Osteocyte (in vitro differentiated cells): ENCODE measurements at regions not wholly inside any gene's neighbourhood (a gene's known extent, or its start where the extent isn't known, plus 50 kb on each side); places are given as distances from the start of the nearest gene placed in this dataset.
"Not testable (repeated sequence)": the region's sequence is repeated elsewhere in the genome, so short reads cannot be mapped to it uniquely, and the experiment has no call there.

Experiments used
- DNase-seq: peaks from one replicate; pipeline ENCODE4 v3.0.0; 2021; ENCODE audit warnings: mixed read lengths; ENCODE audit not compliant: unreplicated experiment; ENCODE audit errors: extremely low spot score
- H3K27ac Mint-ChIP-seq: one replicate; pipeline ENCODE4 v1.8.0; 2021; ENCODE audit warnings: mild to moderate bottlenecking, mixed read lengths; ENCODE audit not compliant: unreplicated experiment
- H3K27me3 Mint-ChIP-seq: one replicate; pipeline ENCODE4 v1.8.0; 2021; ENCODE audit warnings: mixed read lengths; ENCODE audit not compliant: unreplicated experiment
- H3K36me3 Mint-ChIP-seq: one replicate; pipeline ENCODE4 v1.8.0; 2021; ENCODE audit warnings: mixed read lengths; ENCODE audit not compliant: unreplicated experiment
- H3K4me1 Mint-ChIP-seq: one replicate; pipeline ENCODE4 v1.8.0; 2021; ENCODE audit warnings: mixed read lengths; ENCODE audit not compliant: unreplicated experiment
- H3K4me3 Mint-ChIP-seq: one replicate; pipeline ENCODE4 v1.8.0; 2021; ENCODE audit warnings: mild to moderate bottlenecking, moderate library complexity, mixed read lengths; ENCODE audit not compliant: unreplicated experiment
- H3K9me3 Mint-ChIP-seq: one replicate; pipeline ENCODE4 v1.8.0; 2021; ENCODE audit warnings: mixed read lengths; ENCODE audit not compliant: unreplicated experiment
- CTCF ChIP-seq: fragments of 200-600 bp; sonication (generic); IDR thresholded peaks from 2 replicates; pipeline ENCODE4 v1.5.0; 2021; ENCODE audit warnings: antibody characterized with exemption, mild to moderate bottlenecking, moderate library complexity

GRCh38 chr20:53887973-53888372 is 182.4 kb downstream of the BCAS1 start:
- TF ChIP-seq CTCF = no peak
- Mint-ChIP-seq H3K9me3 (peaks cover 6% of the 10 kb centered on the region), H3K27me3 (no peaks in the 10 kb centered on the region), H3K4me3 (no peak overlapping the region), H3K27ac (no peak overlapping the region), H3K4me1 (peaks cover 10% of the 10 kb centered on the region), H3K36me3 (no peaks in the 10 kb centered on the region)
- no peak for DNase-seq

GRCh38 chr20:53884859-53885541 is 185.4 kb downstream of the BCAS1 start:
- no peaks in the 10 kb centered on the region for H3K36me3 Mint-ChIP-seq
- H3K4me1 Mint-ChIP-seq = peaks cover 8% of the 10 kb centered on the region
- no peaks in the 10 kb centered on the region for H3K27me3 Mint-ChIP-seq
- no peak for TF ChIP-seq CTCF
- H3K9me3 Mint-ChIP-seq = no peaks in the 10 kb centered on the region
- no peak overlapping the region for H3K4me3 Mint-ChIP-seq
- H3K27ac Mint-ChIP-seq = no peak overlapping the region
- DNase-seq = no peak

- no peaks in the 10 kb centered on the region for H3K9me3 Mint-ChIP-seq
- H3K36me3 Mint-ChIP-seq = no peaks in the 10 kb centered on the region
- no peaks in the 10 kb centered on the region for H3K27me3 Mint-ChIP-seq
- H3K27ac Mint-ChIP-seq = no peak overlapping the region
- H3K4me3 Mint-ChIP-seq = no peak overlapping the region
- peaks cover 12% of the 10 kb centered on the region for H3K4me1 Mint-ChIP-seq
- no peak for TF ChIP-seq CTCF
- DNase-seq = no peak
Measured at GRCh38 chr20:53883098-53883911, 187.1 kb downstream of the BCAS1 start.

GRCh38 chr20:53882438-53882986 is 187.9 kb downstream of the BCAS1 start:
- not testable (repeated sequence) for H3K9me3 Mint-ChIP-seq, H3K36me3 Mint-ChIP-seq, DNase-seq, H3K4me3 Mint-ChIP-seq, H3K27me3 Mint-ChIP-seq, H3K27ac Mint-ChIP-seq
- H3K4me1 Mint-ChIP-seq = peaks cover 14% of the 10 kb centered on the region

- no peak for TF ChIP-seq CTCF
- H3K27me3 Mint-ChIP-seq = no peaks in the 10 kb centered on the region
- no peak overlapping the region for H3K4me3 Mint-ChIP-seq
- no peak for DNase-seq
- H3K9me3 Mint-ChIP-seq = no peaks in the 10 kb centered on the region
- no peaks in the 10 kb centered on the region for H3K36me3 Mint-ChIP-seq
- H3K27ac Mint-ChIP-seq = no peak overlapping the region
- peaks cover 14% of the 10 kb centered on the region for H3K4me1 Mint-ChIP-seq
Measured at GRCh38 chr20:53881362-53881761, 189.0 kb downstream of the BCAS1 start.
